Activated naive CD8-positive, alpha-beta T cell treated with anti-CD3 and anti-CD28 coated beads, Interleukin-2, amount 10 ng/mL, durations not matched to agents 7 days and 5 days (primary cell): ENCODE measurements at regions not wholly inside any gene's neighbourhood (a gene's known extent, or its start where the extent isn't known, plus 50 kb on each side); places are given as distances from the start of the nearest gene placed in this dataset.

Experiments used
- ATAC-seq: fragments of 150-1000 bp; cut with Tn5 transposase; one replicate; pipeline ENCODE4 v1.10.0; 2021; ENCODE audit warnings: low read depth, moderate library complexity
- POLR2A ChIA-PET: fragments of 350-600 bp; sonication (Branson Sonifier 250); formaldehyde crosslinking; loops from one replicate; lab custom pipeline; 2021; ENCODE audit warnings: antibody characterized with exemption; lab: Charles Lee
- DNase-seq: peaks from one replicate; pipeline ENCODE4 v3.0.0; 2021
- H3K27ac Mint-ChIP-seq: one replicate; pipeline ENCODE4 v1.8.0; 2022; ENCODE audit warnings: mild to moderate bottlenecking, mixed read lengths
- H3K27me3 Mint-ChIP-seq: one replicate; pipeline ENCODE4 v1.8.0; 2022; ENCODE audit warnings: mild to moderate bottlenecking, moderate library complexity, mixed read lengths
- H3K36me3 Mint-ChIP-seq: one replicate; pipeline ENCODE4 v1.8.0; 2021; ENCODE audit warnings: mild to moderate bottlenecking, mixed read lengths
- H3K4me1 Mint-ChIP-seq: one replicate; pipeline ENCODE4 v1.8.0; 2021; ENCODE audit warnings: mixed read lengths
- H3K4me3 Mint-ChIP-seq: one replicate; pipeline ENCODE4 v1.8.0; 2022; ENCODE audit warnings: mild to moderate bottlenecking, moderate library complexity, mixed read lengths
- H3K9me3 Mint-ChIP-seq: one replicate; pipeline ENCODE4 v1.8.0; 2021; ENCODE audit warnings: mixed read lengths

- ATAC-seq (no peak), DNase-seq (no peak)
- Mint-ChIP-seq H3K4me1 (no peaks in the 10 kb centered on the region), H3K27ac (no peak overlapping the region), H3K27me3 (no peaks in the 10 kb centered on the region), H3K36me3 (no peaks in the 10 kb centered on the region), H3K4me3 (no peak overlapping the region), H3K9me3 (peaks cover 4% of the 10 kb centered on the region)
- POLR2A ChIA-PET = no interaction called here
Measured at GRCh38 chr12:126396536-126396935, 1331.3 kb downstream of the AACS start.

- POLR2A ChIA-PET = no interaction called here
- DNase-seq = no peak
- no peaks in the 10 kb centered on the region for H3K27me3 Mint-ChIP-seq
- H3K4me3 Mint-ChIP-seq = no peak overlapping the region
- H3K4me1 Mint-ChIP-seq = no peaks in the 10 kb centered on the region
- no peaks in the 10 kb centered on the region for H3K36me3 Mint-ChIP-seq
- H3K27ac Mint-ChIP-seq = no peak overlapping the region
- no peak for ATAC-seq
- H3K9me3 Mint-ChIP-seq = peaks cover 4% of the 10 kb centered on the region
Measured at GRCh38 chr12:126397071-126397581, 1331.9 kb downstream of the AACS start.

GRCh38 chr12:126397660-126398059 lies 1332.4 kb downstream of the AACS start:
- DNase-seq (no peak), ATAC-seq (no peak)
- H3K9me3 Mint-ChIP-seq = peaks cover 4% of the 10 kb centered on the region
- POLR2A ChIA-PET = no interaction called here
- H3K27me3 Mint-ChIP-seq = no peaks in the 10 kb centered on the region
- no peaks in the 10 kb centered on the region for H3K4me1 Mint-ChIP-seq
- no peak overlapping the region for H3K27ac Mint-ChIP-seq
- H3K36me3 Mint-ChIP-seq = no peaks in the 10 kb centered on the region
- H3K4me3 Mint-ChIP-seq = no peak overlapping the region

GRCh38 chr12:126400831-126401230 lies 1335.6 kb downstream of the AACS start:
- POLR2A ChIA-PET = no interaction called here
- no peaks in the 10 kb centered on the region for H3K36me3 Mint-ChIP-seq

GRCh38 chr12:126404293-126404881 lies 1339.2 kb downstream of the AACS start:
- H3K4me1 Mint-ChIP-seq = no peaks in the 10 kb centered on the region
- peaks cover 3% of the 10 kb centered on the region for H3K9me3 Mint-ChIP-seq
- ATAC-seq (no peak), DNase-seq (no peak)
- H3K27me3 Mint-ChIP-seq = no peaks in the 10 kb centered on the region
- H3K4me3 Mint-ChIP-seq = no peak overlapping the region
- POLR2A ChIA-PET = no interaction called here
- H3K36me3 Mint-ChIP-seq = no peaks in the 10 kb centered on the region
- H3K27ac Mint-ChIP-seq = no peak overlapping the region

More at GRCh38 chr12:126400831-126401230, 1335.6 kb downstream of the AACS start:
- Mint-ChIP-seq H3K27me3 (no peaks in the 10 kb centered on the region), H3K4me3 (no peak overlapping the region), H3K4me1 (no peaks in the 10 kb centered on the region), H3K9me3 (peaks cover 3% of the 10 kb centered on the region), H3K27ac (no peak overlapping the region)
- ATAC-seq (no peak), DNase-seq (no peak)

GRCh38 chr12:126418400-126418799 lies 1353.2 kb downstream of the AACS start:
- Mint-ChIP-seq H3K27ac (no peak overlapping the region), H3K4me3 (no peak overlapping the region), H3K9me3 (peaks cover 9% of the 10 kb centered on the region), H3K27me3 (no peaks in the 10 kb centered on the region), H3K36me3 (no peaks in the 10 kb centered on the region), H3K4me1 (no peaks in the 10 kb centered on the region)
- POLR2A ChIA-PET = no interaction called here
- no peak for ATAC-seq
- no peak for DNase-seq

GRCh38 chr12:126419131-126419530 lies 1353.9 kb downstream of the AACS start:
- Mint-ChIP-seq H3K36me3 (no peaks in the 10 kb centered on the region), H3K4me1 (no peaks in the 10 kb centered on the region), H3K9me3 (peaks cover 6% of the 10 kb centered on the region), H3K27ac (no peak overlapping the region), H3K27me3 (no peaks in the 10 kb centered on the region), H3K4me3 (no peak overlapping the region)
- POLR2A ChIA-PET = no interaction called here
- ATAC-seq (no peak), DNase-seq (no peak)

GRCh38 chr12:126424696-126425095 lies 1359.5 kb downstream of the AACS start:
- no peak overlapping the region for H3K27ac Mint-ChIP-seq
- H3K27me3 Mint-ChIP-seq = no peaks in the 10 kb centered on the region
- peaks cover 5% of the 10 kb centered on the region for H3K9me3 Mint-ChIP-seq
- ATAC-seq (no peak), DNase-seq (no peak)
- POLR2A ChIA-PET = no interaction called here
- no peaks in the 10 kb centered on the region for H3K4me1 Mint-ChIP-seq
- no peak overlapping the region for H3K4me3 Mint-ChIP-seq
- no peaks in the 10 kb centered on the region for H3K36me3 Mint-ChIP-seq

GRCh38 chr12:126425264-126425663 lies 1360.0 kb downstream of the AACS start:
- H3K9me3 Mint-ChIP-seq = peaks cover 4% of the 10 kb centered on the region
- POLR2A ChIA-PET = no interaction called here
- H3K36me3 Mint-ChIP-seq = no peaks in the 10 kb centered on the region
- no peaks in the 10 kb centered on the region for H3K4me1 Mint-ChIP-seq
- H3K27ac Mint-ChIP-seq = no peak overlapping the region
- H3K27me3 Mint-ChIP-seq = no peaks in the 10 kb centered on the region
- no peak overlapping the region for H3K4me3 Mint-ChIP-seq
- DNase-seq (no peak), ATAC-seq (no peak)

GRCh38 chr12:126428769-126429168 lies 1363.5 kb downstream of the AACS start:
- Mint-ChIP-seq H3K4me1 (no peaks in the 10 kb centered on the region), H3K36me3 (no peaks in the 10 kb centered on the region), H3K4me3 (no peak overlapping the region), H3K27ac (no peak overlapping the region), H3K27me3 (no peaks in the 10 kb centered on the region), H3K9me3 (peaks cover 1% of the 10 kb centered on the region)
- ATAC-seq (no peak), DNase-seq (no peak)
- POLR2A ChIA-PET = no interaction called here

GRCh38 chr12:126430921-126431320 lies 1365.7 kb downstream of the AACS start:
- Mint-ChIP-seq H3K36me3 (no peaks in the 10 kb centered on the region), H3K4me3 (no peak overlapping the region), H3K4me1 (no peaks in the 10 kb centered on the region), H3K9me3 (peaks cover 3% of the 10 kb centered on the region), H3K27me3 (no peaks in the 10 kb centered on the region), H3K27ac (no peak overlapping the region)
- POLR2A ChIA-PET = no interaction called here
- ATAC-seq (no peak), DNase-seq (no peak)

GRCh38 chr12:126431767-126432166 lies 1366.5 kb downstream of the AACS start:
- Mint-ChIP-seq H3K27me3 (no peaks in the 10 kb centered on the region), H3K9me3 (peaks cover 3% of the 10 kb centered on the region), H3K36me3 (no peaks in the 10 kb centered on the region), H3K27ac (no peak overlapping the region), H3K4me1 (no peaks in the 10 kb centered on the region), H3K4me3 (no peak overlapping the region)
- POLR2A ChIA-PET = no interaction called here
- no peak for DNase-seq
- no peak for ATAC-seq

- POLR2A ChIA-PET = no interaction called here
- Mint-ChIP-seq H3K27me3 (no peaks in the 10 kb centered on the region), H3K27ac (no peak overlapping the region), H3K9me3 (peaks cover 3% of the 10 kb centered on the region), H3K4me3 (no peak overlapping the region), H3K36me3 (no peaks in the 10 kb centered on the region), H3K4me1 (no peaks in the 10 kb centered on the region)
- ATAC-seq = no peak
- no peak for DNase-seq
Measured at GRCh38 chr12:126432780-126433179, 1367.5 kb downstream of the AACS start.

GRCh38 chr12:126434412-126434985 lies 1369.3 kb downstream of the AACS start:
- Mint-ChIP-seq H3K36me3 (no peaks in the 10 kb centered on the region), H3K4me3 (no peak overlapping the region), H3K4me1 (no peaks in the 10 kb centered on the region), H3K9me3 (peaks cover 4% of the 10 kb centered on the region), H3K27ac (no peak overlapping the region), H3K27me3 (no peaks in the 10 kb centered on the region)
- DNase-seq = no peak
- ATAC-seq = no peak
- POLR2A ChIA-PET = no interaction called here
